ENCODE measurements at regions not wholly inside any gene's neighbourhood (a gene's known extent, or its start where the extent isn't known, plus 50 kb on each side); places are given as distances from the start of the nearest gene placed in this dataset.

GRCh38 chr15:37837276-37837675 lies 97.2 kb upstream of the TMCO5A start:
- H3K4me3 ChIP-seq (ENCODE audit: low read depth, low read length): no peak overlapping the region
- no peak for TF ChIP-seq CTCF (conservative IDR thresholded peaks at IDR 0.05; ENCODE audit: low read depth, low read length)
- peak; percentile 46 for DNase-seq (ENCODE audit: low read depth)

- DNase-seq (ENCODE audit: low read depth): no peak
- no peak overlapping the region for H3K4me3 ChIP-seq (ENCODE audit: low read depth, low read length)
- no peak for TF ChIP-seq CTCF (conservative IDR thresholded peaks at IDR 0.05; ENCODE audit: low read depth, low read length)
Measured at GRCh38 chr15:37847776-37848175, 86.7 kb upstream of the TMCO5A start.

- DNase-seq (ENCODE audit: low read depth): no peak
- no peak overlapping the region for H3K4me3 ChIP-seq (ENCODE audit: low read depth, low read length)
- no peak for TF ChIP-seq CTCF (conservative IDR thresholded peaks at IDR 0.05; ENCODE audit: low read depth, low read length)
Measured at GRCh38 chr15:37856109-37856508, 78.3 kb upstream of the TMCO5A start.

GRCh38 chr15:37860896-37861295 lies 73.5 kb upstream of the TMCO5A start:
- TF ChIP-seq CTCF (conservative IDR thresholded peaks at IDR 0.05; ENCODE audit: low read depth, low read length): no peak

GRCh38 chr15:37865687-37866086 lies 68.8 kb upstream of the TMCO5A start:
- no peak for TF ChIP-seq CTCF (conservative IDR thresholded peaks at IDR 0.05; ENCODE audit: low read depth, low read length)
- DNase-seq (ENCODE audit: low read depth): no peak
- H3K4me3 ChIP-seq (ENCODE audit: low read depth, low read length): no peak overlapping the region

More at GRCh38 chr15:37860896-37861295, 73.5 kb upstream of the TMCO5A start:
- no peak overlapping the region for H3K4me3 ChIP-seq (ENCODE audit: low read depth, low read length)
- DNase-seq (ENCODE audit: low read depth): no peak

GRCh38 chr15:37870711-37871110 lies 63.7 kb upstream of the TMCO5A start:
- TF ChIP-seq CTCF (conservative IDR thresholded peaks at IDR 0.05; ENCODE audit: low read depth, low read length): no peak
- DNase-seq (ENCODE audit: low read depth): no peak
- H3K4me3 ChIP-seq (ENCODE audit: low read depth, low read length): no peak overlapping the region

GRCh38 chr15:37872661-37873060 lies 61.8 kb upstream of the TMCO5A start:
- TF ChIP-seq CTCF (conservative IDR thresholded peaks at IDR 0.05; ENCODE audit: low read depth, low read length): no peak
- peak; percentile 23 for DNase-seq (ENCODE audit: low read depth)
- H3K4me3 ChIP-seq (ENCODE audit: low read depth, low read length): peak overlapping the region; percentile 28

Data from choroid plexus epithelial cell (primary cell).